IMR-90 (cell line): ENCODE measurements at regions not wholly inside any gene's neighbourhood (a gene's known extent, or its start where the extent isn't known, plus 50 kb on each side); places are given as distances from the start of the nearest gene placed in this dataset.

Source experiments
- BHLHE40 ChIP-seq: fragments of 150-350 bp; IDR thresholded peaks from 2 replicates; pipeline ENCODE4 v1.6.1; 2016; ENCODE audit warnings: mild to moderate bottlenecking, low read depth, low read length
- CEBPB ChIP-seq: IDR thresholded peaks from 2 replicates; pipeline ENCODE4 v1.6.1; 2012; ENCODE audit warnings: low read depth, low read length, improper control_type of control experiment
- CTCF ChIP-seq: conservative IDR thresholded peaks from 2 replicates; pipeline ENCODE4 v1.5.1; 2012; ENCODE audit warnings: mild to moderate bottlenecking, low read depth, low read length, improper control_type of control experiment
- FOS ChIP-seq: fragments of 150-350 bp; IDR thresholded peaks from 2 replicates; pipeline ENCODE4 v1.6.1; 2016; ENCODE audit warnings: low read depth, low read length
- MAFK ChIP-seq: IDR thresholded peaks from 2 replicates; pipeline ENCODE4 v1.6.1; 2012; ENCODE audit warnings: low read depth, low read length, improper control_type of control experiment
- POLR2A ChIP-seq: IDR thresholded peaks from 2 replicates; pipeline ENCODE4 v1.6.1; 2012; ENCODE audit warnings: mild to moderate bottlenecking, low read depth, low read length
- RCOR1 ChIP-seq: IDR thresholded peaks from 2 replicates; pipeline ENCODE4 v1.6.1; 2012; ENCODE audit warnings: mild to moderate bottlenecking, low read length, improper control_type of control experiment; ENCODE audit not compliant: insufficient replicate concordance
- RFX5 ChIP-seq: IDR thresholded peaks from 2 replicates; pipeline ENCODE4 v1.8.0; 2012; ENCODE audit warnings: low read depth, mild to moderate bottlenecking, low read length, moderate library complexity

GRCh38 chr14:30002859-30003258, 75.2 kb upstream of the PRKD1 start:
- TF ChIP-seq CTCF (no peak), MAFK (no peak), FOS (no peak), POLR2A (no peak), CEBPB (no peak), RCOR1 (no peak), BHLHE40 (no peak), RFX5 (no peak)
